HEK293 (cell line): ENCODE measurements at regions not wholly inside any gene's neighbourhood (a gene's known extent, or its start where the extent isn't known, plus 50 kb on each side); places are given as distances from the start of the nearest gene placed in this dataset.
"Not testable (repeated sequence)": the region's sequence is repeated elsewhere in the genome, so short reads cannot be mapped to it uniquely, and the experiment has no call there.

Experiments
- CTCF ChIA-PET: fragments of 350-600 bp; formaldehyde crosslinking; extraction: SDS; loops from one replicate; lab custom pipeline; 2021; ENCODE audit warnings: antibody characterized with exemption; lab: Yijun Ruan, JAX
- POLR2A ChIA-PET: fragments of 300-600 bp; formaldehyde crosslinking; extraction: SDS; loops from one replicate; lab custom pipeline; 2020; ENCODE audit warnings: antibody characterized with exemption, inconsistent platforms; lab: Yijun Ruan, JAX
- H3K27ac ChIP-seq: fragments of 200-500 bp; sonication (Bioruptor generic); 2 replicates; pipeline ENCODE4 v1.5.1; 2014; ENCODE audit warnings: low read depth, low read length, control low read depth, inconsistent platforms; ENCODE audit errors: extremely low read depth
- H3K36me3 ChIP-seq, 2 experiments: fragments of 200-500 bp in 1 of 2; sonication (Bioruptor generic) in 1 of 2; 1 replicate in 1 of 2; 2 replicates in 1 of 2; pipeline ENCODE4 v1.5.1; 2014 to 2017; ENCODE audit warnings: inconsistent platforms in 2 of 2, low read length in 2 of 2; ENCODE audit not compliant: control insufficient read depth in 2 of 2, insufficient read depth in 1 of 2
- H3K4me1 ChIP-seq: fragments of 200-500 bp; sonication (Bioruptor generic); 2 replicates; pipeline ENCODE4 v1.5.1; 2014; ENCODE audit warnings: mild to moderate bottlenecking, low read length, inconsistent platforms; ENCODE audit not compliant: control insufficient read depth, insufficient read depth
- H3K4me3 ChIP-seq: 2 replicates; pipeline ENCODE4 v1.5.1; 2011; ENCODE audit warnings: low read depth, mild to moderate bottlenecking, control low read depth, low read length, moderate library complexity
- H3K9me3 ChIP-seq: fragments of 200-500 bp; sonication (Bioruptor generic); 2 replicates; pipeline ENCODE4 v1.5.1; 2014; ENCODE audit warnings: low read depth, low read length, inconsistent platforms; ENCODE audit not compliant: control insufficient read depth, insufficient read depth
- KLF10 ChIP-seq: fragments of 450-650 bp; IDR thresholded peaks from 2 replicates; pipeline ENCODE4 v1.5.1; 2018; ENCODE audit warnings: missing biosample characterization, mild to moderate bottlenecking, missing genetic modification characterization
- SALL2 ChIP-seq: fragments of 450-650 bp; formaldehyde crosslinking; IDR thresholded peaks from 2 replicates; pipeline ENCODE4 v1.5.0; 2017; ENCODE audit warnings: missing biosample characterization, mild to moderate bottlenecking, missing genetic modification characterization, borderline replicate concordance
- ZBTB1 ChIP-seq: fragments of 450-650 bp; formaldehyde crosslinking; IDR thresholded peaks from 2 replicates; pipeline ENCODE4 v1.5.1; 2016; ENCODE audit warnings: missing biosample characterization, missing genetic modification characterization
- ZBTB48 ChIP-seq: fragments of 450-650 bp; formaldehyde crosslinking; IDR thresholded peaks from 2 replicates; pipeline ENCODE4 v1.5.1; 2016; ENCODE audit warnings: missing biosample characterization, missing genetic modification characterization
- ZNF155 ChIP-seq: fragments of 450-650 bp; formaldehyde crosslinking; IDR thresholded peaks from 2 replicates; pipeline ENCODE4 v1.5.1; 2016; ENCODE audit warnings: missing biosample characterization, missing genetic modification characterization
- ZNF157 ChIP-seq: fragments of 450-650 bp; formaldehyde crosslinking; IDR thresholded peaks from 2 replicates; pipeline ENCODE4 v1.5.1; 2016; ENCODE audit warnings: missing biosample characterization, missing genetic modification characterization
- ZNF174 ChIP-seq: fragments of 450-650 bp; formaldehyde crosslinking; IDR thresholded peaks from 2 replicates; pipeline ENCODE4 v1.5.0; 2017; ENCODE audit warnings: missing biosample characterization, mild to moderate bottlenecking, missing genetic modification characterization
- ZNF19 ChIP-seq: fragments of 450-650 bp; formaldehyde crosslinking; IDR thresholded peaks from 2 replicates; pipeline ENCODE4; 2016; ENCODE audit warnings: missing biosample characterization, missing genetic modification characterization, low read depth
- ZNF202 ChIP-seq: fragments of 450-650 bp; formaldehyde crosslinking; IDR thresholded peaks from 2 replicates; pipeline ENCODE4 v1.5.1; 2016; ENCODE audit warnings: missing biosample characterization, missing genetic modification characterization, borderline replicate concordance
- ZNF248 ChIP-seq: fragments of 450-650 bp; formaldehyde crosslinking; IDR thresholded peaks from 2 replicates; pipeline ENCODE4 v1.5.1; 2017; ENCODE audit warnings: missing biosample characterization, missing genetic modification characterization
- ZNF266 ChIP-seq: fragments of 450-650 bp; formaldehyde crosslinking; IDR thresholded peaks from 2 replicates; pipeline ENCODE4 v1.5.1; 2016; ENCODE audit warnings: missing biosample characterization, missing genetic modification characterization, low read depth
- ZNF48 ChIP-seq: fragments of 450-650 bp; formaldehyde crosslinking; IDR thresholded peaks from 2 replicates; pipeline ENCODE4 v1.5.1; 2016; ENCODE audit warnings: missing biosample characterization, missing genetic modification characterization
- ZNF521 ChIP-seq: fragments of 450-650 bp; formaldehyde crosslinking; IDR thresholded peaks from 2 replicates; pipeline ENCODE4 v1.5.1; 2017; ENCODE audit warnings: missing biosample characterization, mild to moderate bottlenecking, missing genetic modification characterization
- ZNF76 ChIP-seq: fragments of 450-650 bp; formaldehyde crosslinking; IDR thresholded peaks from 2 replicates; pipeline ENCODE4; 2016; ENCODE audit warnings: low read depth, missing biosample characterization, missing genetic modification characterization, borderline replicate concordance
- ZNF837 ChIP-seq: fragments of 450-650 bp; formaldehyde crosslinking; IDR thresholded peaks from 2 replicates; pipeline ENCODE4 v1.5.1; 2016; ENCODE audit warnings: missing biosample characterization, missing genetic modification characterization
- TF ChIP-seq, protein P1 (sequence below): fragments of 450-650 bp; formaldehyde crosslinking; IDR thresholded peaks from 2 replicates; pipeline ENCODE4 v1.5.1; 2016; ENCODE audit warnings: missing biosample characterization, missing genetic modification characterization, low read depth
- TF ChIP-seq, protein P2 (sequence below): fragments of 450-650 bp; formaldehyde crosslinking; IDR thresholded peaks from 2 replicates; pipeline ENCODE4 v1.5.1; 2016; ENCODE audit warnings: missing biosample characterization, missing genetic modification characterization, low read depth
- TF ChIP-seq, protein P3 (sequence below): fragments of 450-650 bp; formaldehyde crosslinking; IDR thresholded peaks from 2 replicates; pipeline ENCODE4 v1.5.1; 2016; ENCODE audit warnings: missing biosample characterization, missing genetic modification characterization
- TF ChIP-seq, protein P4 (sequence below): fragments of 450-650 bp; formaldehyde crosslinking; IDR thresholded peaks from 2 replicates; pipeline ENCODE4 v1.5.1; 2017; ENCODE audit warnings: missing biosample characterization, missing genetic modification characterization
- TF ChIP-seq, protein P5 (sequence below): fragments of 450-650 bp; formaldehyde crosslinking; IDR thresholded peaks from 2 replicates; pipeline ENCODE4 v1.5.1; 2017; ENCODE audit warnings: missing biosample characterization, missing genetic modification characterization
- TF ChIP-seq, protein P6 (sequence below): fragments of 450-650 bp; formaldehyde crosslinking; IDR thresholded peaks from 2 replicates; pipeline ENCODE4 v1.5.1; 2016; ENCODE audit warnings: missing biosample characterization, missing genetic modification characterization

DNA sequence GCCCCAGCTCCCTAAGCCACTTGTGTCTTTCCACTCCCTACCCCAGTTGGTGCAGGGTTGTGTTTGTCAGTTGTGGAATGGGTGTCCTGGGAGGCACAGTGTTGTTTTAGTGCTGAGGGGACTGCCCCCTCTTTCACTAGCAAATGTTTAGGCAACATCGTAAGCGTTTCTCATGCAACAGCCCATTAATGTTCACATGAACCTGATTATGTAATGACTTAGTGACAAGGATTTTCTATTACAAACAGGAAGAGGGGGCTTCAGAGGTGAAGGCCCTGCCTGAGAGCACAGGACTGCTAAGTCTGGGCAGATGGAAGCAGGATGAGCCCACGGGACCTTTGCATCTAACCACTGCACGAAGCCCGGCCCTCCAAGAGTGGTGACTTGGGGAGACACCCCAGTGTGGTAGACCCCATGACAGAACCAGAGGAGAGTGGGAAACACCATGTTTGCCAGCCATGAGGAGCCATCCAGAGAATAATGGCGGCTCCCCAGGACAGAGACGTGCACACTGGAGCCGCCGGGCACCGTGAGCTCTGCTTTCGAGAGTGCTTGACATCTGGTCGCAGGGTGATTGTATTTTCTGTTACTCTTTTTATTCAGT, 339.7 kb downstream of the THBS2 start:
- POLR2A ChIA-PET = no interaction called here
- TF ChIP-seq, protein P1, sequence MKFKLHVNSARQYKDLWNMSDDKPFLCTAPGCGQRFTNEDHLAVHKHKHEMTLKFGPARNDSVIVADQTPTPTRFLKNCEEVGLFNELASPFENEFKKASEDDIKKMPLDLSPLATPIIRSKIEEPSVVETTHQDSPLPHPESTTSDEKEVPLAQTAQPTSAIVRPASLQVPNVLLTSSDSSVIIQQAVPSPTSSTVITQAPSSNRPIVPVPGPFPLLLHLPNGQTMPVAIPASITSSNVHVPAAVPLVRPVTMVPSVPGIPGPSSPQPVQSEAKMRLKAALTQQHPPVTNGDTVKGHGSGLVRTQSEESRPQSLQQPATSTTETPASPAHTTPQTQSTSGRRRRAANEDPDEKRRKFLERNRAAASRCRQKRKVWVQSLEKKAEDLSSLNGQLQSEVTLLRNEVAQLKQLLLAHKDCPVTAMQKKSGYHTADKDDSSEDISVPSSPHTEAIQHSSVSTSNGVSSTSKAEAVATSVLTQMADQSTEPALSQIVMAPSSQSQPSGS (tag by site-specific recombination) = no peak
- no peak for TF ChIP-seq ZNF521
- TF ChIP-seq, protein P2, sequence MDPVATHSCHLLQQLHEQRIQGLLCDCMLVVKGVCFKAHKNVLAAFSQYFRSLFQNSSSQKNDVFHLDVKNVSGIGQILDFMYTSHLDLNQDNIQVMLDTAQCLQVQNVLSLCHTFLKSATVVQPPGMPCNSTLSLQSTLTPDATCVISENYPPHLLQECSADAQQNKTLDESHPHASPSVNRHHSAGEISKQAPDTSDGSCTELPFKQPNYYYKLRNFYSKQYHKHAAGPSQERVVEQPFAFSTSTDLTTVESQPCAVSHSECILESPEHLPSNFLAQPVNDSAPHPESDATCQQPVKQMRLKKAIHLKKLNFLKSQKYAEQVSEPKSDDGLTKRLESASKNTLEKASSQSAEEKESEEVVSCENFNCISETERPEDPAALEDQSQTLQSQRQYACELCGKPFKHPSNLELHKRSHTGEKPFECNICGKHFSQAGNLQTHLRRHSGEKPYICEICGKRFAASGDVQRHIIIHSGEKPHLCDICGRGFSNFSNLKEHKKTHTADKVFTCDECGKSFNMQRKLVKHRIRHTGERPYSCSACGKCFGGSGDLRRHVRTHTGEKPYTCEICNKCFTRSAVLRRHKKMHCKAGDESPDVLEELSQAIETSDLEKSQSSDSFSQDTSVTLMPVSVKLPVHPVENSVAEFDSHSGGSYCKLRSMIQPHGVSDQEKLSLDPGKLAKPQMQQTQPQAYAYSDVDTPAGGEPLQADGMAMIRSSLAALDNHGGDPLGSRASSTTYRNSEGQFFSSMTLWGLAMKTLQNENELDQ (tag by site-specific recombination) = no peak
- TF ChIP-seq ZNF837 (tag by site-specific recombination) = no peak
- TF ChIP-seq, protein P3, sequence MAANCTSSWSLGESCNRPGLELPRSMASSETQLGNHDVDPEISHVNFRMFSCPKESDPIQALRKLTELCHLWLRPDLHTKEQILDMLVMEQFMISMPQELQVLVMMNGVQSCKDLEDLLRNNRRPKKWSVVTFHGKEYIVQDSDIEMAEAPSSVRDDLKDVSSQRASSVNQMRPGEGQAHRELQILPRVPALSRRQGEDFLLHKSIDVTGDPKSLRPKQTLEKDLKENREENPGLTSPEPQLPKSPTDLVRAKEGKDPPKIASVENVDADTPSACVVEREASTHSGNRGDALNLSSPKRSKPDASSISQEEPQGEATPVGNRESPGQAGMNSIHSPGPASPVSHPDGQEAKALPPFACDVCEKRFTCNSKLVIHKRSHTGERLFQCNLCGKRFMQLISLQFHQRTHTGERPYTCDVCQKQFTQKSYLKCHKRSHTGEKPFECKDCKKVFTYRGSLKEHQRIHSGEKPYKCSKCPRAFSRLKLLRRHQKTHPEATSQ (tag by site-specific recombination) = no peak
- TF ChIP-seq ZNF202 (tag by site-specific recombination) = no peak
- no peak for TF ChIP-seq ZNF174 (tag by site-specific recombination)
- Histone ChIP-seq H3K4me3 (no peak overlapping the region), H3K27ac (no peak overlapping the region), H3K9me3 (no peaks in the 10 kb centered on the region), H3K36me3 (no peaks in the 10 kb centered on the region), H3K4me1 (no peaks in the 10 kb centered on the region)
- CTCF ChIA-PET = no interaction called here

DNA sequence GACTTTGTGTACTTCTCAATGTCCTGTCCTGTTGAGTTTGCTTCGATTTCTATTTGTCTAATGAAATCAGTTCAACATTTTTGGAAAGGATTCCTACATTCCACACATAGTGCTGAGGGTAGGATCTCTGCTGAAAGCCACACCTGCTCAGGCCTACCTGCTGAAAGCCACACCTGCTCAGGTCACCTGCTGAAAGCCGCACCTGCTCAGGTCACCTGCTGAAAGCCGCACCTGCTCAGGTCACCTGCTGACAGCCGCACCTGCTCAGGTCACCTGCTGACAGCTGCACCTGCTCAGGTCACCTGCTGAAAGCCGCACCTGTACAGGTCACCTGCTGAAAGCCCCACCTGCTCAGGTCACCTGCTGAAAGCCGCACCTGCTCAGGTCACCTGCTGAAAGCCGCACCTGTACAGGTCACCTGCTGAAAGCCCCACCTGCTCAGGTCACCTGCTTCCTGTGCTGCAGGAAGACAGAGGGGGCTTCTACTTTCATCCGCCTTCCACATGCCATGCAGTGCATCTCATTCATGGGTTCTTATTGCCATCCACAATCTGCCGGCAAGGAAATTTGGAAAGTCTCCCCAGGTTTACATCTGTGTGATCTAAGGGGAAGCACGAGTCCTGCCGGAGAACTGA, 340.3 kb downstream of the THBS2 start:
- POLR2A ChIA-PET, CTCF ChIA-PET, H3K27ac ChIP-seq: not testable (repeated sequence)

DNA sequence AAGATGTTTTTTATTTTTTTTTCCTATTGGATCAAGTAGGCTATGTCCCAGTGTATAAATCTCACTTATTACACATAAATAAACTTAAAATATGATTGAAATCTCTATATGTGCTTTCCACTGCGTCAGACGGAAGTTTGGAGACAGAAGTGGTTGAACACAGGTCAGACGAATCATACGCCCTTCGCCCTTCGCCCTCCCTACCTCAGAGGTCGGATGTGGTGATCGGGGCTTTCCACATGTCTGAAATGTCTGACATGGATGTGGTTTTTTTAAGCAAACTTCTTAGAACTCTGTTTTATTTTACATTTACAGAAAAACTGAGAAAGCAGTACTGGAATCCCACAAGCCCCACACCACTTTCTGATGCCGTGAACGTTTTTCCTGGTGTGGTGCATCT, 344.4 kb downstream of the THBS2 start:
- Histone ChIP-seq H3K9me3 (no peaks in the 10 kb centered on the region), H3K4me1 (no peaks in the 10 kb centered on the region), H3K27ac (no peak overlapping the region), H3K4me3 (no peak overlapping the region), H3K36me3 (no peaks in the 10 kb centered on the region)
- ChIA-PET CTCF (no interaction called here), POLR2A (no interaction called here)
- TF ChIP-seq ZBTB48 (no peak), SALL2 (tag by site-specific recombination) (no peak), ZBTB1 (tag by site-specific recombination) (no peak), ZNF157 (tag by site-specific recombination) (no peak), ZNF155 (no peak), ZNF248 (tag by site-specific recombination) (no peak), ZNF266 (tag by site-specific recombination) (no peak), KLF10 (tag by site-specific recombination) (no peak), ZNF837 (tag by site-specific recombination) (no peak), ZNF76 (tag by site-specific recombination) (no peak), ZNF48 (tag by site-specific recombination) (no peak), ZNF19 (tag by site-specific recombination) (no peak)
- TF ChIP-seq, protein P4, sequence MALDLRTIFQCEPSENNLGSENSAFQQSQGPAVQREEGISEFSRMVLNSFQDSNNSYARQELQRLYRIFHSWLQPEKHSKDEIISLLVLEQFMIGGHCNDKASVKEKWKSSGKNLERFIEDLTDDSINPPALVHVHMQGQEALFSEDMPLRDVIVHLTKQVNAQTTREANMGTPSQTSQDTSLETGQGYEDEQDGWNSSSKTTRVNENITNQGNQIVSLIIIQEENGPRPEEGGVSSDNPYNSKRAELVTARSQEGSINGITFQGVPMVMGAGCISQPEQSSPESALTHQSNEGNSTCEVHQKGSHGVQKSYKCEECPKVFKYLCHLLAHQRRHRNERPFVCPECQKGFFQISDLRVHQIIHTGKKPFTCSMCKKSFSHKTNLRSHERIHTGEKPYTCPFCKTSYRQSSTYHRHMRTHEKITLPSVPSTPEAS (tag by site-specific recombination) = no peak
- TF ChIP-seq, protein P5, sequence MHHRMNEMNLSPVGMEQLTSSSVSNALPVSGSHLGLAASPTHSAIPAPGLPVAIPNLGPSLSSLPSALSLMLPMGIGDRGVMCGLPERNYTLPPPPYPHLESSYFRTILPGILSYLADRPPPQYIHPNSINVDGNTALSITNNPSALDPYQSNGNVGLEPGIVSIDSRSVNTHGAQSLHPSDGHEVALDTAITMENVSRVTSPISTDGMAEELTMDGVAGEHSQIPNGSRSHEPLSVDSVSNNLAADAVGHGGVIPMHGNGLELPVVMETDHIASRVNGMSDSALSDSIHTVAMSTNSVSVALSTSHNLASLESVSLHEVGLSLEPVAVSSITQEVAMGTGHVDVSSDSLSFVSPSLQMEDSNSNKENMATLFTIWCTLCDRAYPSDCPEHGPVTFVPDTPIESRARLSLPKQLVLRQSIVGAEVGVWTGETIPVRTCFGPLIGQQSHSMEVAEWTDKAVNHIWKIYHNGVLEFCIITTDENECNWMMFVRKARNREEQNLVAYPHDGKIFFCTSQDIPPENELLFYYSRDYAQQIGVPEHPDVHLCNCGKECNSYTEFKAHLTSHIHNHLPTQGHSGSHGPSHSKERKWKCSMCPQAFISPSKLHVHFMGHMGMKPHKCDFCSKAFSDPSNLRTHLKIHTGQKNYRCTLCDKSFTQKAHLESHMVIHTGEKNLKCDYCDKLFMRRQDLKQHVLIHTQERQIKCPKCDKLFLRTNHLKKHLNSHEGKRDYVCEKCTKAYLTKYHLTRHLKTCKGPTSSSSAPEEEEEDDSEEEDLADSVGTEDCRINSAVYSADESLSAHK (tag by site-specific recombination) = no peak
- TF ChIP-seq, protein P6, sequence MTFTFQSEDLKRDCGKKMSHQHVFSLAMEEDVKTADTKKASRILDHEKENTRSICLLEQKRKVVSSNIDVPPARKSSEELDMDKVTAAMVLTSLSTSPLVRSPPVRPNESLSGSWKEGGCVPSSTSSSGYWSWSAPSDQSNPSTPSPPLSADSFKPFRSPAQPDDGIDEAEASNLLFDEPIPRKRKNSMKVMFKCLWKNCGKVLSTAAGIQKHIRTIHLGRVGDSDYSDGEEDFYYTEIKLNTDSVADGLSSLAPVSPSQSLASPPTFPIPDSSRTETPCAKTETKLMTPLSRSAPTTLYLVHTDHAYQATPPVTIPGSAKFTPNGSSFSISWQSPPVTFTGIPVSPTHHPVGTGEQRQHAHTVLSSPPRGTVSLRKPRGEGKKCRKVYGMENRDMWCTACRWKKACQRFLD (tag by site-specific recombination) = no peak

More for the DNA sequence above, 340.3 kb downstream of the THBS2 start:
- H3K9me3 ChIP-seq, H3K4me1 ChIP-seq, H3K36me3 ChIP-seq, H3K4me3 ChIP-seq: not testable (repeated sequence)
